B cell (primary cell): ENCODE measurements at regions not wholly inside any gene's neighbourhood (a gene's known extent, or its start where the extent isn't known, plus 50 kb on each side); places are given as distances from the start of the nearest gene placed in this dataset.

Experiments
- CTCF ChIP-seq: fragments of 200-600 bp; IDR thresholded peaks from one replicate; pipeline ENCODE4 v1.8.0; 2022; ENCODE audit warnings: antibody characterized with exemption, mild to moderate bottlenecking
- EZH2 ChIP-seq: IDR thresholded peaks from 2 replicates; pipeline ENCODE4 v1.6.1; 2012; ENCODE audit warnings: borderline replicate concordance, low read depth, mild to moderate bottlenecking, moderate library complexity, low read length; ENCODE audit not compliant: insufficient read depth, poor library complexity, severe bottlenecking

GRCh38 chr4:27873596-27873995 lies 1013.0 kb downstream of the STIM2 start:
- TF ChIP-seq CTCF (no peak), EZH2 (no peak)
